GM06990 (cell line): ENCODE measurements at regions not wholly inside any gene's neighbourhood (a gene's known extent, or its start where the extent isn't known, plus 50 kb on each side); places are given as distances from the start of the nearest gene placed in this dataset.

Experiments used
- DNase-seq: peaks from one replicate; pipeline ENCODE4 v3.0.0-alpha.2; 2011; ENCODE audit not compliant: insufficient read length; ENCODE audit errors: extremely low read depth
- H3K27me3 ChIP-seq: replicated peaks from 2 replicates; pipeline ENCODE4 v1.6.0; 2011; ENCODE audit warnings: low read length; ENCODE audit not compliant: control insufficient read depth, insufficient read depth
- H3K36me3 ChIP-seq: 2 replicates; pipeline ENCODE4 v1.5.1; 2011; ENCODE audit warnings: low read length; ENCODE audit not compliant: control insufficient read depth, insufficient read depth
- H3K4me3 ChIP-seq: replicated peaks from 2 replicates; pipeline ENCODE4 v1.5.1; 2011; ENCODE audit warnings: low read depth, mild to moderate bottlenecking, control low read depth, low read length
- CTCF ChIP-seq: IDR thresholded peaks from 2 replicates; pipeline ENCODE4 v1.5.1; 2011; ENCODE audit warnings: low read length, control low read depth, mild to moderate bottlenecking, inconsistent platforms; ENCODE audit not compliant: insufficient read depth, poor library complexity, severe bottlenecking

GRCh38 chr2:126846241-126846640 is 52.4 kb upstream of the TEX51 start:
- Histone ChIP-seq H3K27me3 (no peaks in the 10 kb centered on the region), H3K4me3 (no peak overlapping the region), H3K36me3 (no peaks in the 10 kb centered on the region)
- DNase-seq = no peak
- TF ChIP-seq CTCF = no peak
